K562 (cell line): ENCODE measurements at regions not wholly inside any gene's neighbourhood (a gene's known extent, or its start where the extent isn't known, plus 50 kb on each side); places are given as distances from the start of the nearest gene placed in this dataset.

ENCODE experiments used
- CHD2 ChIP-seq: IDR thresholded peaks from 2 replicates; pipeline ENCODE4 v1.6.1; 2011; ENCODE audit warnings: low read depth, low read length
- HBP1 ChIP-seq: fragments of 450-650 bp; formaldehyde crosslinking; IDR thresholded peaks from 2 replicates; pipeline ENCODE4 v1.4.0; 2022; ENCODE audit warnings: missing genetic modification characterization
- PCBP1 ChIP-seq: fragments of 200-400 bp; formaldehyde crosslinking; IDR thresholded peaks from 2 replicates; pipeline ENCODE4 v1.6.1; 2018; ENCODE audit warnings: mild to moderate bottlenecking, low read depth, low read length; ENCODE audit not compliant: poor library complexity, severe bottlenecking
- POLR2AphosphoS5 ChIP-seq: IDR thresholded peaks from 2 replicates; pipeline ENCODE4 v1.6.1; 2011; ENCODE audit warnings: mild to moderate bottlenecking, low read depth, low read length, moderate library complexity; ENCODE audit not compliant: control insufficient read depth, insufficient read depth
- RAD21 ChIP-seq, 2 experiments: fragments of 250-450 bp in 1 of 2; fragments of 450-650 bp in 1 of 2; sonication (Bioruptor Pico) in 1 of 2; formaldehyde crosslinking in 1 of 2; IDR thresholded peaks in 1 of 2; conservative IDR thresholded peaks in 1 of 2; 2 replicates each; pipeline versions ENCODE4 v1.4.0 to v1.8.0; 2020 to 2022; ENCODE audit warnings: mild to moderate bottlenecking in 2 of 2, moderate library complexity in 1 of 2
- REST ChIP-seq, 2 experiments: fragments of 450-650 bp; formaldehyde crosslinking in 1 of 2; IDR thresholded peaks; 2 replicates each; pipeline versions ENCODE4 v1.4.0 to v1.6.1; 2014 to 2020; ENCODE audit warnings: mild to moderate bottlenecking in 2 of 2, borderline replicate concordance in 1 of 2, low read depth in 1 of 2
- SMC3 ChIP-seq: conservative IDR thresholded peaks from 2 replicates; pipeline ENCODE4 v1.6.1; 2011; ENCODE audit warnings: low read depth, low read length, improper control_type of control experiment; ENCODE audit not compliant: insufficient read depth
- ZNF316 ChIP-seq: fragments of 450-650 bp; IDR thresholded peaks from 2 replicates; pipeline ENCODE4 v1.6.1; 2016
- ZNF77 ChIP-seq: fragments of 250-450 bp; sonication (Bioruptor Pico); IDR thresholded peaks from 2 replicates; pipeline ENCODE4 v1.5.0; 2020
- TF ChIP-seq, protein P1 (sequence below): sonication (generic); formaldehyde crosslinking; IDR thresholded peaks from 2 replicates; pipeline ENCODE4 v1.8.0; 2022; ENCODE audit warnings: missing genetic modification reagents, mild to moderate bottlenecking, borderline replicate concordance
- TF ChIP-seq, protein P2 (sequence below): fragments of 200-400 bp; formaldehyde crosslinking; IDR thresholded peaks from 2 replicates; pipeline ENCODE4 v1.6.1; 2017; ENCODE audit warnings: mild to moderate bottlenecking, low read depth, low read length, moderate library complexity

- TF ChIP-seq REST (IDR thresholded peaks at IDR 0.05; ENCODE audit: borderline replicate concordance) (peak; percentile 56; the same call in 1 of the 2 replicates), REST (CRISPR knock-in tag; IDR thresholded peaks at IDR 0.05; ENCODE audit: low read depth) (no peak), HBP1 (CRISPR knock-in tag) (no peak), ZNF316 (no peak), ZNF77 (CRISPR knock-in tag) (no peak), POLR2AphosphoS5 (no peak), CHD2 (no peak), RAD21 (CRISPR knock-in tag; conservative IDR thresholded peaks at IDR 0.05 in 1 of 2, IDR thresholded peaks at IDR 0.05 in 1 of 2) (peak; percentile 77 to 86), SMC3 (peak; percentile 50; the same call in 1 of the 2 replicates), PCBP1 (no peak)
- TF ChIP-seq, protein P1, sequence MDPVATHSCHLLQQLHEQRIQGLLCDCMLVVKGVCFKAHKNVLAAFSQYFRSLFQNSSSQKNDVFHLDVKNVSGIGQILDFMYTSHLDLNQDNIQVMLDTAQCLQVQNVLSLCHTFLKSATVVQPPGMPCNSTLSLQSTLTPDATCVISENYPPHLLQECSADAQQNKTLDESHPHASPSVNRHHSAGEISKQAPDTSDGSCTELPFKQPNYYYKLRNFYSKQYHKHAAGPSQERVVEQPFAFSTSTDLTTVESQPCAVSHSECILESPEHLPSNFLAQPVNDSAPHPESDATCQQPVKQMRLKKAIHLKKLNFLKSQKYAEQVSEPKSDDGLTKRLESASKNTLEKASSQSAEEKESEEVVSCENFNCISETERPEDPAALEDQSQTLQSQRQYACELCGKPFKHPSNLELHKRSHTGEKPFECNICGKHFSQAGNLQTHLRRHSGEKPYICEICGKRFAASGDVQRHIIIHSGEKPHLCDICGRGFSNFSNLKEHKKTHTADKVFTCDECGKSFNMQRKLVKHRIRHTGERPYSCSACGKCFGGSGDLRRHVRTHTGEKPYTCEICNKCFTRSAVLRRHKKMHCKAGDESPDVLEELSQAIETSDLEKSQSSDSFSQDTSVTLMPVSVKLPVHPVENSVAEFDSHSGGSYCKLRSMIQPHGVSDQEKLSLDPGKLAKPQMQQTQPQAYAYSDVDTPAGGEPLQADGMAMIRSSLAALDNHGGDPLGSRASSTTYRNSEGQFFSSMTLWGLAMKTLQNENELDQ: no peak
- TF ChIP-seq, protein P2, sequence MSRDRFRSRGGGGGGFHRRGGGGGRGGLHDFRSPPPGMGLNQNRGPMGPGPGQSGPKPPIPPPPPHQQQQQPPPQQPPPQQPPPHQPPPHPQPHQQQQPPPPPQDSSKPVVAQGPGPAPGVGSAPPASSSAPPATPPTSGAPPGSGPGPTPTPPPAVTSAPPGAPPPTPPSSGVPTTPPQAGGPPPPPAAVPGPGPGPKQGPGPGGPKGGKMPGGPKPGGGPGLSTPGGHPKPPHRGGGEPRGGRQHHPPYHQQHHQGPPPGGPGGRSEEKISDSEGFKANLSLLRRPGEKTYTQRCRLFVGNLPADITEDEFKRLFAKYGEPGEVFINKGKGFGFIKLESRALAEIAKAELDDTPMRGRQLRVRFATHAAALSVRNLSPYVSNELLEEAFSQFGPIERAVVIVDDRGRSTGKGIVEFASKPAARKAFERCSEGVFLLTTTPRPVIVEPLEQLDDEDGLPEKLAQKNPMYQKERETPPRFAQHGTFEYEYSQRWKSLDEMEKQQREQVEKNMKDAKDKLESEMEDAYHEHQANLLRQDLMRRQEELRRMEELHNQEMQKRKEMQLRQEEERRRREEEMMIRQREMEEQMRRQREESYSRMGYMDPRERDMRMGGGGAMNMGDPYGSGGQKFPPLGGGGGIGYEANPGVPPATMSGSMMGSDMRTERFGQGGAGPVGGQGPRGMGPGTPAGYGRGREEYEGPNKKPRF: no peak
Measured at GRCh38 chr13:73708393-73708985, 425.7 kb downstream of the KLF12 start (continued).
